Inflammatory macrophage treated with lipopolysaccharide for 1 hour (primary cell): ENCODE measurements at regions not wholly inside any gene's neighbourhood (a gene's known extent, or its start where the extent isn't known, plus 50 kb on each side); places are given as distances from the start of the nearest gene placed in this dataset.
A peak's percentile ranks its signal among the peaks of the same experiment; 100 is the strongest.

Source experiments
- DNase-seq, 2 donors: peaks; one replicate each; pipeline ENCODE4 v3.0.0-alpha.2; 2020 to 2022

- peak; percentile 49 to 51 for DNase-seq
Observed at GRCh38 chr3:22907161-22907780, 295.9 kb upstream of the UBE2E2 start.

- no peak for DNase-seq
Observed at GRCh38 chr3:22907796-22908195, 295.3 kb upstream of the UBE2E2 start.

DNA sequence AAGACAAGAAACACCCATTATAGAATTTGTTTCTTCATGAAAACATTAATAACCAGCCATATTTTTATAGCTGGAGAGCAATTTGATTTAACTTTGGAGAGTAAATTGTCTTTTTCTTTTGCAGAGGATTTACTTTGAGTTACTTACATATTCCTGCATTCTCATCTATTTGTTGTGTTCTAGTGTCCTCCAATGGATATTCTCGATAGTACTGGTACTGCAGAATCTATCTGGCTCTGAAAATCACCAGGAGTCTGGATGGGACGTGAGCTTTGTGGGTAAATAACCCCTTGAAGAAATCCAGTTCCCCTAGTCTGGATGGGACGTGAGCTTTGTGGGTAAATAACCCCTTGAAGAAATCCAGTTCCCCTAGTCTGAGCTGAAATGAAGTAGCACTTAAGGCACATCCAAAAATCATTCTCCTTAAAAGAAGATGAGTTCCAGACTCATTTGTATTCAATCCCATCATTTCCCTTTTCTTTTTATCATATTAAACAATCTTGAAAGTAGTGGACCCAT lies 294.1 kb upstream of the UBE2E2 start:
- DNase-seq: no peak

DNA sequence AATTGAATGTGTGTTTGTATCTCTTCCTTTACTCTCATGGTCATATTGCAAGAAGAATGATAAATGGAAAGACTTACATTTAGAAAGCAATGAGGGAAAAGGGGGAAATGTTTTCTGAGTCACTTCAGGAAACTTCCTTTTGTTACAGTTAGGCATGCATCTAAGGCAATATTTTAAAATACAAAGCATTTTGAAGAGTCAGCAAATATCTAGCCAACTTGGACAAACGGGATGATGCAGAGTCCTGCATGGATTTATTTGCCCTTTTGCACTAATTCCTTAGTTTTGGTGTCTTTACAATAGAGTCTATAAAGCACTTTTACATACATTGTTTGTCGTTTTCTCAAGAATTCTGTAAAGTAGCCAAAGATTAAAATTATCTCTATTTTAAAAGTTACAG lies 286.2 kb upstream of the UBE2E2 start:
- DNase-seq: no peak

GRCh38 chr3:22920006-22920405 lies 283.1 kb upstream of the UBE2E2 start:
- peak in 1 of 2 donors; percentile 3 for DNase-seq

GRCh38 chr3:22922317-22922716 lies 280.8 kb upstream of the UBE2E2 start:
- DNase-seq: peak in 1 of 2 donors; percentile 30

DNA sequence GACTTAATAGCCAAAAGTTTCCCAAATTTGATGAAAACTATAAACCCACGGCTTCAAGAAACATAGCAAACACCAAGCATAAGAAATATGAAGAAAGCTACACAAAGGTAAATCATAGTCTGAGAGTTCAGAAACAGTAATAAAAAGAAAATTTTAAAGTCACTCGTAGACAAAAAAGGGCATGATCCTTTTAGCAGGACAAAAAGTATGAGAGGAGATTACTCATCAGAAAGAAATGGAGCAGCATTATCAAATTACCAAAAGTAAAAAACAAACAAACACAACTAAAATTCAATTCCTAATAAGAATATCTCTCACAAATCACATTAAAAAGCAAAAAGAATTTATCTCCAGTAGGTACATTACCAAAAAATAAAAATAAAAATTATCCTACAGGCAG lies 279.4 kb upstream of the UBE2E2 start:
- DNase-seq: no peak

DNA sequence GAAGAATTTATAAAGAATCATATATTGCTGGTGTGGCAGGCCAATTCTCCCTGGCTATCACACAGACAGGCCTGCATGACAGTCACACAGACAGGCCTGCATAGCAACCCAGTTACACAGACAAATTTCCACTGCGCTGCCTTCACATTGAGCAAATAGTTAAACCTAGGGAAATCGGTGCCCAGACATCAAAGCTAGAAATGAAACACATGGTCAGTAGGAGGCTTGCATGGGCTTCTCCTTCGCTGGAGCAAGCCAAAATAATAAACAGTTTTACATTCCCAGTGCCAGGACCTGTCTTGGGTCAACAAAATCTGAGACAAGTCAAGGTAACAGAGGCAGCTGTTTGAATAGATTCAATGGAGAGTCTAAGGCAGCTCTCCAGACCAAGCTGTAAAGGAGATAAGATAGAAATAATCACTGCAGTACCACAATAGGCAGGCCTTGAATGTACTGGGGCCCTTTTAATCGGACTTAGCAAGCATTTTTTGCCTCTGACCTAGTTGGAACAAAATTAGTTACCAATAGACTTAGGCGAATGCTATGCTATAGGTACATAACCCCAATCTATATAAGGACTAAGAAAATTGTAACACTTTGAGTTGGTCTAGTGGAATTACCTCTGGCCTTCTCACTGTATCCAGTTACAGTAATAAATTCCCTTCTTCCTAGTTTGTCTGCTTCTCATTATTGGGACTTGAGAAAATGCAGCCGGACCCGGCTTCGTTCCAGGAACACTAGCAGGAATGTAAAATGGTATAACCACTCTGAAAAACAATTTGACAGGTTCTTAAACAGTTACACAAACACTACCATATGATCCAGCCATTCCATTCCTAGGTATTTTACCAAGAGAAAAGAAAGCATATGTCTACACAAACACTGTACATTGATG lies 274.7 kb upstream of the UBE2E2 start:
- DNase-seq: no peak

GRCh38 chr3:22933051-22933840 lies 269.9 kb upstream of the UBE2E2 start:
- DNase-seq: no peak

GRCh38 chr3:22933841-22934116 lies 269.3 kb upstream of the UBE2E2 start:
- DNase-seq: no peak

GRCh38 chr3:22935040-22935439 lies 268.1 kb upstream of the UBE2E2 start:
- no peak for DNase-seq

DNA sequence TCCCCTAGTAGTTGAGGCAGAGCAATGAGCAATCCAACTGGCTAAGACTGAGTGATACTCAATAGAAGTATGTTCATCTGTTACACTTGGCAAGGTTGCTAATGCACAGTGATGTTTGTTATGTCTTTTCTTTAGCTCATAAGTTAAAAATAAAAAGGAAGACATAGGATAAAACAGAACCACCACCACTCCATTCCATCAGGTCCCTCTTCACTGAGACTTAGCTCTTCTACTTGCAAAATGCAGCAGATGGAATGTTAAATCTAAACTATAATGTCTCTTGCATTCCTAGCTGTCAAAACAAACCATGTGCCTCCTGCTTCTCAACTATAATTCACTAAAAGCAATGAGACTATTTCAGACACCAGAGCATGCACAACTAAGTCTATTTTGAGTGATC lies 265.6 kb upstream of the UBE2E2 start:
- no peak for DNase-seq

- DNase-seq: no peak
Observed at GRCh38 chr3:22938739-22939138, 264.4 kb upstream of the UBE2E2 start.

DNA sequence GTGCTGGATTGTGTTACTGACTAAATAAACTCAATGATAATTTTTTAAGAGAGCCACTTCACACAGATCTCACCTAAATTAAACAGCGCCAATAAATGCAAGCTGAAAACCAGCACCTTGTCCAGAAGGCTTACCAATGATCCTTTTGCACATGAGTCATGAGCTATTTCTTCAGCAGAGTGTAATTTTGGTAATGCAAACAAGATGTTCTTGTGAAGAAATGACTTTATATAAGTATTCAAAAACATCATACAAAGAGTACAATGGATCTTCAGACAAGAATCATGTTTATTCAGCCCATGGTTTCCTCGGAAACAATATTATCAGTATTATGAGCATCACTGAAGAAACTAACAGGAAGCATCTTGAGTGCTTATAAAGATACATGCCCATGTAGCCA lies 263.8 kb upstream of the UBE2E2 start:
- no peak for DNase-seq

DNA sequence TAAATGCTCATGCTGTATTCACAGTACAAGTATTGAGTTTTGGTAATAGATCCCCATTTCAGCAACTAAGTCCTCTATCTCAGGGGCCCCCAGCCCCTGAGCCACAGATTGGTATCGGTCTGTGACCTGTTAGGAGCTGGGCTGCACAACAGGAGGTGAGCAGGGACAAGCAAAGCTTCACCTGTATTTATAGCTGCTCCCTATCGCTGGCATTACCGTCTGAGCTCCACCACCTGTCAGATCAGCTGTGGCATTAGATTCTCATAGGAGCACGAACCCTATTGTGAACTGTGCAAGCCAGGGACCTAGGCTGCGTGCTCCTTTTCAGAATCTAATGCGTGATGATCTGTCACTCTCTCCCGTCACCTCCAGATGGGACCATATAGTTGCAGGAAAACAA lies 262.8 kb upstream of the UBE2E2 start:
- DNase-seq: no peak

- DNase-seq: no peak
Observed at GRCh38 chr3:22942981-22943380, 260.1 kb upstream of the UBE2E2 start.

- no peak for DNase-seq
Observed at GRCh38 chr3:22947851-22948250, 255.3 kb upstream of the UBE2E2 start.

DNA sequence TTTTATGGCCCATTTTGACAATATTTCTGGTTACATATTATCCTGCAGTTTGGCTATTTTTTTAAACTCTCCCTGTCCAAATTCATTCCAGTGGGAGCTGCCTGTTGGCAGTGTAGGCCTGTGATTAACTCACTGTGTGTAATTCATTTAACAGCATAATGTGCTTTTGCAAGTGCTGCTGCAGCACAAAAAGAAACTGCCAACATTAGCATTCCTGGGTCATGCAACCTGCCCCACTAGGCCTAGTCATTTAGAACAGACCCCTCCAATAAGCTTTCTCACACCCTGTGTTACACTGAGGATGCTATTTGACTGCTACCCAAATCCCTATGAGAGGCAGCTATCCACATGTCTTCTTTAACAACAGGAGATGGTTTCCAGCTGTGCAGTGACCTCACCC lies 251.2 kb upstream of the UBE2E2 start:
- DNase-seq: no peak

- DNase-seq: no peak
Observed at GRCh38 chr3:22952860-22953259, 250.3 kb upstream of the UBE2E2 start.

DNA sequence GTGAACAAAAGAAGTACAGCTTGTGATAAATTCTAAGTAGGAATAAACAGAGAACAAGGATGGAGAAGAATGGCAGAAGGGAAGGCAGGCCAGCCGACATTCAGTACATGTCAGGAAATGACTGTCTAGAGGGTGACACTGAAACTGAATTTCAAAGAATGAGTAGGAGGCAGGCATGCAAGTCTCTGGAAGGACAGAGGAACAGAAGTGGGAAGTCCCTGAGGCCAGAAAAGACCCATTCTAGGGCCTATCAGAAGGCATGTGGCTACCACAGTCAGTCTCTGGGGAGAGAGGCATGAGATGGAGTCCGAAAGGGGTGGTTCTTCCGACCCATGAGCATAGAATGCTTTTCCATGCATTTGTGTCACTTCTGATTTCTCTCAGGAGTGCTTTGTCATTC lies 243.5 kb upstream of the UBE2E2 start:
- peak; percentile 70 to 89 for DNase-seq

GRCh38 chr3:22960105-22960984 lies 242.8 kb upstream of the UBE2E2 start:
- DNase-seq: peak; percentile 47 to 79

- DNase-seq: no peak
Observed at GRCh38 chr3:22962244-22962643, 240.9 kb upstream of the UBE2E2 start.

DNA sequence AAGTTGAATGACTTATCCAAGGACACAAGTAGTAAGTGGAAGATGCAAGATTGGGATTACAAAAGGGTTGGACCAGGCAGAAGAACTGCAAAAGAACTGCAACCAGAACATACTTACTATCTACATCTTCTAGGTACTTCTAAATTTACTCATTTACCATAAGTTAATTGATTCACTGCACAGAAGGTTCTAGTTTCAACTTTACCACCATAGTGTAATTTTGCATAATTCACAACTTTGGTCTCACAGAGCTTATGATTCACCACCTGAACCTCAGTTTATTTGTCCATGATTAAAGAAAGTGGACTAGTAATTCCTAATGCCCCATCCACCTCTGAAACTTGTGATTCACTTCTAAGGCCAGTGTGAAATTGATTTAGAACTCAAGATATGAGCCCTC lies 236.8 kb upstream of the UBE2E2 start:
- no peak for DNase-seq
